Stomach (tissue), 8 donors: ENCODE measurements at regions not wholly inside any gene's neighbourhood (a gene's known extent, or its start where the extent isn't known, plus 50 kb on each side); places are given as distances from the start of the nearest gene placed in this dataset.
A peak's percentile ranks its signal among the peaks of the same experiment; 100 is the strongest.

Source experiments
- DNase-seq, 2 donors: peaks; one replicate each; pipeline versions ENCODE4 v3.0.0 to v3.0.0-alpha.2; 2013 to 2019
- H3K27ac ChIP-seq, 5 donors: fragments of 200-600 bp in 4 of 5; sonication (generic) in 4 of 5; one replicate each; pipeline ENCODE4 v1.5.1; 2013 to 2019; ENCODE audit warnings: mild to moderate bottlenecking in 1 of 5, moderate library complexity in 1 of 5
- H3K27me3 ChIP-seq, 3 donors: fragments of 200-600 bp; sonication (generic); one replicate each; pipeline ENCODE4 v1.5.1; 2017 to 2019; ENCODE audit warnings: mixed run types in 1 of 3
- H3K36me3 ChIP-seq, 4 donors: fragments of 200-600 bp; sonication (generic); 1 replicate in 3 of 4; 2 replicates in 1 of 4; pipeline ENCODE4 v1.5.1; 2016 to 2019
- H3K4me1 ChIP-seq, 4 donors: fragments of 200-600 bp; sonication (generic); one replicate each; pipeline ENCODE4 v1.5.1; 2016 to 2019
- H3K4me3 ChIP-seq, 4 donors: fragments of 200-600 bp; sonication (generic) in 3 of 4; one replicate each; pipeline ENCODE4 v1.5.1; 2016 to 2019; ENCODE audit warnings: mild to moderate bottlenecking in 1 of 4
- H3K9me3 ChIP-seq, 4 donors: fragments of 200-600 bp; sonication (generic); one replicate each; pipeline ENCODE4 v1.5.1; 2016 to 2019
- CTCF ChIP-seq, 7 experiments: fragments of 450-650 bp in 4 of 7; fragments of 200-600 bp in 3 of 7; sonication (generic) in 3 of 7; IDR thresholded peaks; one replicate each; pipeline ENCODE4 v1.5.1; 2016 to 2019; ENCODE audit warnings: antibody characterized with exemption in 7 of 7, control low read depth in 2 of 7, mild to moderate bottlenecking in 1 of 7
- EP300 ChIP-seq: sonication (generic); formaldehyde crosslinking; IDR thresholded peaks from one replicate; pipeline ENCODE4 v1.6.1; 2017; ENCODE audit warnings: antibody characterized with exemption
- POLR2A ChIP-seq, 4 donors: fragments of 450-650 bp; IDR thresholded peaks; one replicate each; pipeline ENCODE4 v1.6.1; 2016; ENCODE audit warnings: antibody characterized with exemption in 4 of 4, control low read depth in 2 of 4, mild to moderate bottlenecking in 1 of 4, moderate library complexity in 1 of 4
- POLR2AphosphoS5 ChIP-seq, 3 donors: sonication (generic); formaldehyde crosslinking; IDR thresholded peaks; one replicate each; pipeline ENCODE4 v1.6.1; 2016; ENCODE audit warnings: antibody characterized with exemption in 3 of 3
- WGBS, 5 donors: extraction: QIAGEN DNeasy Blood & Tissue Kit in 3 of 5; methylation state at CpG; one replicate each; pipeline versions ENCODE4 v1.1.5 to v1.1.7; 2013 to 2018; 5-methylcytosine and 5-hydroxymethylcytosine counted together
- intact Hi-C: fragments of 100-400 bp; cut with DNase I; formaldehyde crosslinking; loops from one replicate; pipeline ENCODE4 v1.15.1; 2023; ENCODE audit warnings: low total_unique reads
- donor health status: healthy with polysubstance abuse.
- donor health status: Bipolar disorder and iron deficiency.
- donor health status: healthy.

GRCh38 chr5:87503004-87503403 lies 90.3 kb upstream of the CCNH start:
- no peaks in the 10 kb centered on the region for H3K9me3 ChIP-seq
- intact Hi-C loops = no loop called here
- no peak overlapping the region for H3K4me3 ChIP-seq
- H3K27ac ChIP-seq = no peak overlapping the region
- no peak for DNase-seq
- H3K27me3 ChIP-seq = no peaks in the 10 kb centered on the region
- no peak for TF ChIP-seq EP300
- TF ChIP-seq POLR2AphosphoS5 (IDR thresholded peaks at IDR 0.05) = no peak
- TF ChIP-seq POLR2A (IDR thresholded peaks at IDR 0.05) = no peak
- no peak for TF ChIP-seq CTCF (IDR thresholded peaks at IDR 0.05)
- no peaks in the 10 kb centered on the region for H3K36me3 ChIP-seq
- no peaks in the 10 kb centered on the region for H3K4me1 ChIP-seq
- WGBS, 5 donors = 47 to 73% (median 57%) methylated on average over 2 of the region's 2 CpGs

GRCh38 chr5:87499478-87500410 lies 87.0 kb upstream of the CCNH start:
- no peaks in the 10 kb centered on the region for H3K27me3 ChIP-seq
- intact Hi-C loops = no loop called here
- DNase-seq = peak in 1 of 2 donors; percentile 1
- H3K9me3 ChIP-seq = peaks cover 0 to 12% (median 9%) of the 10 kb centered on the region in 4 donors
- no peak overlapping the region for H3K27ac ChIP-seq
- no peaks in the 10 kb centered on the region for H3K4me1 ChIP-seq
- no peak for TF ChIP-seq EP300
- TF ChIP-seq CTCF (IDR thresholded peaks at IDR 0.05) = no peak
- TF ChIP-seq POLR2A (IDR thresholded peaks at IDR 0.05) = no peak
- no peak for TF ChIP-seq POLR2AphosphoS5 (IDR thresholded peaks at IDR 0.05)
- H3K36me3 ChIP-seq = no peaks in the 10 kb centered on the region
- 72 to 87% (median 80%) methylated on average over 19 to 21 of the region's 21 CpGs for WGBS, 5 donors
- no peak overlapping the region for H3K4me3 ChIP-seq
